Gastrocnemius medialis (tissue), 4 donors: ENCODE measurements at regions not wholly inside any gene's neighbourhood (a gene's known extent, or its start where the extent isn't known, plus 50 kb on each side); places are given as distances from the start of the nearest gene placed in this dataset.

Experiments
- ATAC-seq, 2 donors: fragments of 150-250 bp; one replicate each; pipeline ENCODE4 v1.9.1; 2016
- DNase-seq, 2 donors: peaks; one replicate each; pipeline ENCODE4 v3.0.0-alpha.2; 2019
- H3K27ac ChIP-seq, 4 donors: fragments of 200-600 bp; sonication (generic); 1 replicate in 1 of 4; 2 replicates in 3 of 4; pipeline ENCODE4 v1.5.1; 2016 to 2018; ENCODE audit warnings: mild to moderate bottlenecking in 2 of 4, moderate library complexity in 1 of 4
- H3K27me3 ChIP-seq, 3 donors: fragments of 200-600 bp; sonication (generic) in 2 of 3; 1 replicate in 1 of 3; 2 replicates in 2 of 3; pipeline versions ENCODE4 v1.5.1 to v1.6.0; 2016 to 2019; ENCODE audit warnings: mild to moderate bottlenecking in 1 of 3, moderate library complexity in 1 of 3
- H3K36me3 ChIP-seq, 2 donors: fragments of 200-600 bp; sonication (generic) in 1 of 2; one replicate each; pipeline ENCODE4 v1.5.1; 2017 to 2018
- H3K4me1 ChIP-seq, 2 donors: fragments of 200-600 bp; sonication (generic) in 1 of 2; one replicate each; pipeline ENCODE4 v1.5.1; 2016 to 2017; ENCODE audit warnings: mild to moderate bottlenecking in 2 of 2
- H3K4me3 ChIP-seq, 4 donors: fragments of 200-600 bp; sonication (generic) in 3 of 4; 1 replicate in 1 of 4; 2 replicates in 3 of 4; pipeline ENCODE4 v1.5.1; 2016 to 2019; ENCODE audit warnings: mild to moderate bottlenecking in 2 of 4
- H3K9me3 ChIP-seq, 3 donors: fragments of 200-600 bp; sonication (generic) in 2 of 3; 1 replicate in 1 of 3; 2 replicates in 2 of 3; pipeline ENCODE4 v1.5.1; 2016 to 2019
- CTCF ChIP-seq, 5 experiments: fragments of 450-650 bp in 3 of 5; fragments of 200-600 bp in 2 of 5; sonication (generic) in 2 of 5; IDR thresholded peaks in 4 of 5; conservative IDR thresholded peaks in 1 of 5; 1 replicate in 4 of 5; 2 replicates in 1 of 5; pipeline ENCODE4 v1.5.1; 2016 to 2019; ENCODE audit warnings: antibody characterized with exemption in 5 of 5, mild to moderate bottlenecking in 3 of 5, moderate library complexity in 3 of 5
- POLR2A ChIP-seq, 2 donors: fragments of 450-650 bp; IDR thresholded peaks; one replicate each; pipeline ENCODE4 v1.6.1; 2017; ENCODE audit warnings: antibody characterized with exemption in 2 of 2, mild to moderate bottlenecking in 2 of 2, moderate library complexity in 2 of 2
- in situ Hi-C, 4 donors: fragments of 200-750 bp; cut with MboI; loops; one replicate each; pipeline versions ENCODE4 v1.15.0 to v1.8.0; 2017; ENCODE audit warnings: low sequenced_read_pairs in 4 of 4
- intact Hi-C: fragments of 100-400 bp; cut with DNase I; formaldehyde crosslinking; loops from one replicate; pipeline ENCODE4 v1.15.1; 2023; ENCODE audit warnings: low total_unique reads

- Histone ChIP-seq H3K27me3 (no peaks in the 10 kb centered on the region), H3K4me1 (peaks cover 0 to 11% of the 10 kb centered on the region in 2 donors), H3K9me3 (no peaks in the 10 kb centered on the region), H3K27ac (peak overlapping the region in 2 of 4 donors; percentile 65 to 85), H3K4me3 (peak overlapping the region in 1 of 4 donors; percentile 25), H3K36me3 (no peaks in the 10 kb centered on the region)
- TF ChIP-seq CTCF (IDR thresholded peaks at IDR 0.05 in 4 of 5, conservative IDR thresholded peaks at IDR 0.05 in 1 of 5) (no peak), POLR2A (IDR thresholded peaks at IDR 0.05) (no peak)
- ATAC-seq: no peak
- intact Hi-C loops: no loop called here
- no peak for DNase-seq
- in situ Hi-C loops: no loop called here
Measured at GRCh38 chr3:182741214-182741613, 52.1 kb upstream of the ATP11B start.
